ENCODE measurements at regions not wholly inside any gene's neighbourhood (a gene's known extent, or its start where the extent isn't known, plus 50 kb on each side); places are given as distances from the start of the nearest gene placed in this dataset. TPM values are rescaled to one million over a fixed set of nuclear protein-coding genes. Genes with fewer than 3 reads are reported as not detected.

Small RNAs in the stretch of these regions (small RNA-seq; reads per million reads assigned to genes)
- gene RNA5-8SP4: not detected
